ENCODE measurements at regions not wholly inside any gene's neighbourhood (a gene's known extent, or its start where the extent isn't known, plus 50 kb on each side); places are given as distances from the start of the nearest gene placed in this dataset.
"Not testable (repeated sequence)": the region's sequence is repeated elsewhere in the genome, so short reads cannot be mapped to it uniquely, and the experiment has no call there.

DNA sequence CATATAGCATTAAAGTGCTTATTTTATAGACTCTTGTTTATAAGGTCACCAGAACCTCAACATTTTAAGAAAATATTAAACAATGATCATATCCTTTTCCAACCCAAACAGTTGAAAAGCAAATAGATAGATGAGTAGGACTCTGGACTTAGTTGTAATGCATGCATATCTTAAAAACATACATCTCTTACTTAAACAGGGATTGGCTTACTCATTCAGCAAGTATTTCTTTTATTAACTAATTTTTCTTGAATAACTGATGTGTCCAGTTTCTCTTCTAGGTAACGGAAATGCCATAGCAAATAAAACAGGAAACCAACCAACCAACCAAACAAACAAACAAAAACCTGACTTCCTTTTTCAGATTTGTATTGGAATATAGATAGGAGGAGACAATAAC is 70.9 kb upstream of the NBPF4 start:
- H3K4me3 ChIP-seq (ENCODE audit: low read depth, low read length): no peak overlapping the region
- no peak for DNase-seq (ENCODE audit: low read depth, low spot score)
- in situ Hi-C loops (cut with HindIII; ENCODE audit: low sequenced_read_pairs): no loop called here
- TF ChIP-seq, protein P1, sequence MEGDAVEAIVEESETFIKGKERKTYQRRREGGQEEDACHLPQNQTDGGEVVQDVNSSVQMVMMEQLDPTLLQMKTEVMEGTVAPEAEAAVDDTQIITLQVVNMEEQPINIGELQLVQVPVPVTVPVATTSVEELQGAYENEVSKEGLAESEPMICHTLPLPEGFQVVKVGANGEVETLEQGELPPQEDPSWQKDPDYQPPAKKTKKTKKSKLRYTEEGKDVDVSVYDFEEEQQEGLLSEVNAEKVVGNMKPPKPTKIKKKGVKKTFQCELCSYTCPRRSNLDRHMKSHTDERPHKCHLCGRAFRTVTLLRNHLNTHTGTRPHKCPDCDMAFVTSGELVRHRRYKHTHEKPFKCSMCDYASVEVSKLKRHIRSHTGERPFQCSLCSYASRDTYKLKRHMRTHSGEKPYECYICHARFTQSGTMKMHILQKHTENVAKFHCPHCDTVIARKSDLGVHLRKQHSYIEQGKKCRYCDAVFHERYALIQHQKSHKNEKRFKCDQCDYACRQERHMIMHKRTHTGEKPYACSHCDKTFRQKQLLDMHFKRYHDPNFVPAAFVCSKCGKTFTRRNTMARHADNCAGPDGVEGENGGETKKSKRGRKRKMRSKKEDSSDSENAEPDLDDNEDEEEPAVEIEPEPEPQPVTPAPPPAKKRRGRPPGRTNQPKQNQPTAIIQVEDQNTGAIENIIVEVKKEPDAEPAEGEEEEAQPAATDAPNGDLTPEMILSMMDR (IDR thresholded peaks at IDR 0.05; ENCODE audit: low read depth, low read length): no peak

DNA sequence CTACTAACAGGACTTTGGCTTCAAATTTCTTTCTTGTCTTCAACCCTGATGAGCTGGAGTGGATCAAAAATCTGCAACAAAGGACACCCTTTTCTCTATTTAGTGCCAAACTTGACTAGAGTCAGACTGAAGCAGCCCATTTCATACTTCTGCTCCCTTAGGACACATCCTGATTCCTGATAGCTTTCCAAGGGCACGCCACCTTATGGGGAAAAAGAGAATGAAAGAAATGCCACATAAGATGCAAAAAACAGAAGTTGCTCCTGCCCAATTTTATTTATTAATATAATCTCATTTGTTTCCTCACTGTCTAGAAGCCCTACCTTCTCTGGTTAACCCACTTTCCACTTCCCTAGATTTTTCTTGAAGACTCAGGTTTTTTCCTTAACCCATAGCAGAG is 72.7 kb upstream of the NBPF4 start:
- in situ Hi-C loops (cut with HindIII; ENCODE audit: low sequenced_read_pairs): no loop called here
- DNase-seq (ENCODE audit: low read depth, low spot score): no peak
- H3K4me3 ChIP-seq (ENCODE audit: low read depth, low read length): no peak overlapping the region
- TF ChIP-seq, protein P1 (IDR thresholded peaks at IDR 0.05; ENCODE audit: low read depth, low read length): peak; percentile 19

GRCh38 chr1:108320849-108321248 is 77.0 kb upstream of the NBPF4 start:
- in situ Hi-C loops (cut with HindIII; ENCODE audit: low sequenced_read_pairs): no loop called here
- TF ChIP-seq, protein P1 (IDR thresholded peaks at IDR 0.05; ENCODE audit: low read depth, low read length): no peak
- no peak for DNase-seq (ENCODE audit: low read depth, low spot score)
- no peak overlapping the region for H3K4me3 ChIP-seq (ENCODE audit: low read depth, low read length)

DNA sequence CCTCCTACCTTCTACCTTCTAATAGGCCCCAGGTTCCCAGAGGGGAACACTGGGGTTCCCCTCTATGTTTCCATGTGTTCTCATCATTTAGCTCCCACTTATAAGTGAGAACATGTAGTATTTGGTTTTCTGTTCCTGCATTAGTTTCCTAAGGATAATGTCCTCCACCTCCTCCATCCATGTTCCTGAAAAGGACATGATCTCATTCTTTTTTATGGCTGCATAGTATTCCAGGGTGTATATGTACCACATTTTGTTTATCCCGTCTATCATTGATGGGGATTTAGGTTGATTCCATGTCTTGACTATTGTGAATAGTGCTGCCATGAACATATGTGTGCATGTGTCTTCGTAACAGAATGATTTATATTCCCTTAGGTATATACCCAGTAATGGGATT is 81.5 kb upstream of the NBPF4 start:
- in situ Hi-C loops (cut with HindIII; ENCODE audit: low sequenced_read_pairs); DNase-seq (ENCODE audit: low read depth, low spot score); H3K4me3 ChIP-seq (ENCODE audit: low read depth, low read length): not testable (repeated sequence)

GRCh38 chr1:108327534-108328466 is 83.9 kb upstream of the NBPF4 start:
- DNase-seq (ENCODE audit: low read depth, low spot score): no peak
- no peak overlapping the region for H3K4me3 ChIP-seq (ENCODE audit: low read depth, low read length)
- in situ Hi-C loops (cut with HindIII; ENCODE audit: low sequenced_read_pairs): no loop called here
- TF ChIP-seq, protein P1 (IDR thresholded peaks at IDR 0.05; ENCODE audit: low read depth, low read length): no peak

DNA sequence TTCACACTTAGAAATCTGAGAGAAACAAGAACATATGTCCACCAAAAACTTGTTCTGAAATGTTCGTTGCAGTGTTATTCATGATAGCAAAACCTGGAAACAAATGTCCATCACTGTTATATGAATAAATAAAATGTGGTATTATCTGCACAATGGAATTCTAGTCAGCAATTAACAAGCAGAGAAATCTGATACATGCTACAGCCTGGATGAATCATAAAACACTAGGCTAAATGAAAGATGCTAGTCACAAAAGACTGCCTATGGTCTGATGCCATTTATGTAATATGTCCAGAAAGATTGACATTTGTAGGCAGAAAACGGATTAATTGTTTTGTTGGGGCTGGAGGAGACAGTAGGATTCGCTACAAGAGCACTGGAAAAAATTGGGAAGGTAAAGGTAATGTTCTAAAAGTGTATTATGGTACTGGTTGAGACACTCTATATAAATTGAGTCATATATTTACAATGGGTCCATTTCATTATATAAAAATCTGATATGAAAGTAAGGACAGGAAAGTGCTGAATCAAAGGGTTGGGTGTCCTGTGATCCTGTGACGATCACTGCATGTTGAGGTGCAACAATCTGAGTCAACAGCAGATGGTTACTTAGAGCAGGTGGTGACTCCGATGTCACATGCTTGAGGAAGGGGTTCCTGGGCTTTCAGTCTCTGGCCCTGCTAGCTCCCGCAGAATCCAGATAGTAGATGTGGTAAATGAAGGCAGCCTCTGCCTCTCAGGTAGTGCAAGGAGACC is 102.1 kb upstream of the NBPF4 start:
- H3K4me3 ChIP-seq (ENCODE audit: low read depth, low read length): no peak overlapping the region
- in situ Hi-C loops (cut with HindIII; ENCODE audit: low sequenced_read_pairs): no loop called here
- DNase-seq (ENCODE audit: low read depth, low spot score): no peak
- TF ChIP-seq, protein P1 (IDR thresholded peaks at IDR 0.05; ENCODE audit: low read depth, low read length): no peak

DNA sequence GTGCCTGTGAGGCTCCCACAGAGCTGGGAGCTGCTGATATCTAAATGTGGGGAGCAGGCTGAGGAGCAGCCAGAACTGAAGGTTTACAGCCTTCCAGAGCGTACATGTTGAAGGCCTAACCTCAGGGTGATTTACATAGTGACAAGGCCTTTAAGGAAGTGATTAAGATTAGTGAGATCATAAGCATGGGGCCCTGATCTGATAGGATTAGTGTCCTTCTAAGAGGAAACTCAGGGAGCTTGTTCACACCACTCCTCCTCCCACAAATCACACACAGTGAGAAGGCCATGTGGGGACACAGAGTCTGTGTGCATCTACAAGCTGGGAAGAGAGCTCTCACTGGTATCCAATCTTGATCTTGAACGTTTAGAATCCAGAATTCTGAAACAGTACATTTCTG is 92.3 kb upstream of the NBPF6 start:
- H3K4me3 ChIP-seq (ENCODE audit: low read depth, low read length): no peak overlapping the region
- TF ChIP-seq, protein P1 (IDR thresholded peaks at IDR 0.05; ENCODE audit: low read depth, low read length): no peak
- in situ Hi-C loops (cut with HindIII; ENCODE audit: low sequenced_read_pairs): no loop called here
- DNase-seq (ENCODE audit: low read depth, low spot score): no peak

- in situ Hi-C loops (cut with HindIII; ENCODE audit: low sequenced_read_pairs); H3K4me3 ChIP-seq (ENCODE audit: low read depth, low read length); DNase-seq (ENCODE audit: low read depth, low spot score): not testable (repeated sequence)
Measured at GRCh38 chr1:108380059-108380832, 69.9 kb upstream of the NBPF6 start.

Data from astrocyte of the spinal cord (primary cell).